Naive thymus-derived CD8-positive, alpha-beta T cell (primary cell): ENCODE measurements at regions not wholly inside any gene's neighbourhood (a gene's known extent, or its start where the extent isn't known, plus 50 kb on each side); places are given as distances from the start of the nearest gene placed in this dataset.

ENCODE experiments used
- ATAC-seq, 2 donors: fragments of 150-1000 bp; cut with Tn5 transposase in 1 of 2; sonication (Bioruptor Pico), chemical (Tn5 transposase) in 1 of 2; 1 replicate in 1 of 2; 2 replicates in 1 of 2; pipeline ENCODE4 v1.10.0; 2021; ENCODE audit warnings: mild to moderate bottlenecking in 2 of 2, moderate library complexity in 2 of 2
- POLR2A ChIA-PET: fragments of 350-600 bp; sonication (Branson Sonifier 250); formaldehyde crosslinking; loops from one replicate; lab custom pipeline; 2021; ENCODE audit warnings: antibody characterized with exemption; lab: Charles Lee
- DNase-seq, 10 donors: peaks; one replicate each; pipeline versions ENCODE4 v3.0.0 to v3.0.0-alpha.2; 2020 to 2022
- H3K27ac Mint-ChIP-seq, 10 donors: one replicate each; pipeline ENCODE4 v1.8.0; 2020 to 2022; ENCODE audit warnings: mild to moderate bottlenecking in 10 of 10, mixed read lengths in 10 of 10, moderate library complexity in 4 of 10, inconsistent platforms in 1 of 10
- H3K27me3 Mint-ChIP-seq, 5 donors: one replicate each; pipeline ENCODE4 v1.8.0; 2021 to 2022; ENCODE audit warnings: mixed read lengths in 5 of 5
- H3K36me3 Mint-ChIP-seq, 3 donors: one replicate each; pipeline ENCODE4 v1.8.0; 2020 to 2022; ENCODE audit warnings: mixed read lengths in 3 of 3, mild to moderate bottlenecking in 2 of 3, inconsistent platforms in 1 of 3
- H3K4me1 Mint-ChIP-seq, 4 donors: one replicate each; pipeline ENCODE4 v1.8.0; 2021 to 2022; ENCODE audit warnings: mixed read lengths in 4 of 4
- H3K4me3 Mint-ChIP-seq, 10 donors: one replicate each; pipeline ENCODE4 v1.8.0; 2020 to 2022; ENCODE audit warnings: mild to moderate bottlenecking in 10 of 10, mixed read lengths in 10 of 10, moderate library complexity in 6 of 10, inconsistent platforms in 1 of 10
- H3K9me3 Mint-ChIP-seq, 9 donors: one replicate each; pipeline ENCODE4 v1.8.0; 2020 to 2022; ENCODE audit warnings: mixed read lengths in 9 of 9, mild to moderate bottlenecking in 3 of 9, inconsistent platforms in 1 of 9, moderate library complexity in 1 of 9

- Mint-ChIP-seq H3K4me3 (peak overlapping the region; percentile 22 to 70 (median 54)), H3K4me1 (peaks cover 7 to 30% (median 20%) of the 10 kb centered on the region in 4 donors), H3K36me3 (no peaks in the 10 kb centered on the region), H3K27me3 (no peaks in the 10 kb centered on the region), H3K27ac (peak overlapping the region in 6 of 10 donors; percentile 1 to 79 (median 28)), H3K9me3 (no peaks in the 10 kb centered on the region)
- POLR2A ChIA-PET: no interaction called here
- peak in 5 of 10 donors; percentile 6 to 30 (median 10) for DNase-seq
- peak in 1 of 2 donors; percentile 64 for ATAC-seq
Measured at GRCh38 chr6:21987501-21987957, 309.3 kb downstream of the PRL start.

- Mint-ChIP-seq H3K4me3 (no peak overlapping the region), H3K4me1 (peaks cover 10 to 30% (median 20%) of the 10 kb centered on the region in 4 donors), H3K9me3 (no peaks in the 10 kb centered on the region), H3K27me3 (no peaks in the 10 kb centered on the region), H3K27ac (no peak overlapping the region), H3K36me3 (no peaks in the 10 kb centered on the region)
- POLR2A ChIA-PET: no interaction called here
- ATAC-seq: no peak
- no peak for DNase-seq
Measured at GRCh38 chr6:21990577-21990976, 306.3 kb downstream of the PRL start.

- Mint-ChIP-seq H3K27me3 (no peaks in the 10 kb centered on the region), H3K9me3 (no peaks in the 10 kb centered on the region), H3K4me3 (peak overlapping the region in 1 of 10 donors; percentile 42), H3K4me1 (peaks cover 6 to 19% (median 9%) of the 10 kb centered on the region in 4 donors), H3K36me3 (no peaks in the 10 kb centered on the region), H3K27ac (peak overlapping the region in 1 of 10 donors; percentile 51)
- DNase-seq (no peak), ATAC-seq (peak in 1 of 2 donors; percentile 25)
- POLR2A ChIA-PET: no interaction called here
Measured at GRCh38 chr6:21992178-21992967, 304.5 kb downstream of the PRL start.

GRCh38 chr6:21993841-21994240, 303.0 kb downstream of the PRL start:
- H3K4me3 Mint-ChIP-seq: no peak overlapping the region
- DNase-seq (no peak), ATAC-seq (no peak)
- H3K27me3 Mint-ChIP-seq: no peaks in the 10 kb centered on the region
- no peaks in the 10 kb centered on the region for H3K36me3 Mint-ChIP-seq
- H3K4me1 Mint-ChIP-seq: peaks cover 0 to 7% (median 3%) of the 10 kb centered on the region in 4 donors
- POLR2A ChIA-PET: no interaction called here
- H3K27ac Mint-ChIP-seq: no peak overlapping the region
- no peaks in the 10 kb centered on the region for H3K9me3 Mint-ChIP-seq

GRCh38 chr6:21994821-21995220, 302.0 kb downstream of the PRL start:
- Mint-ChIP-seq H3K4me1 (peaks cover 0 to 7% (median 3%) of the 10 kb centered on the region in 4 donors), H3K36me3 (no peaks in the 10 kb centered on the region), H3K9me3 (no peaks in the 10 kb centered on the region), H3K27me3 (no peaks in the 10 kb centered on the region), H3K27ac (peak overlapping the region in 1 of 10 donors; percentile 2), H3K4me3 (no peak overlapping the region)
- POLR2A ChIA-PET: no interaction called here
- ATAC-seq: no peak
- no peak for DNase-seq

GRCh38 chr6:21995318-21995717, 301.5 kb downstream of the PRL start:
- ATAC-seq (no peak), DNase-seq (no peak)
- Mint-ChIP-seq H3K36me3 (no peaks in the 10 kb centered on the region), H3K27ac (no peak overlapping the region), H3K27me3 (no peaks in the 10 kb centered on the region), H3K9me3 (no peaks in the 10 kb centered on the region), H3K4me3 (no peak overlapping the region), H3K4me1 (peaks cover 0 to 7% (median 3%) of the 10 kb centered on the region in 4 donors)
- POLR2A ChIA-PET: no interaction called here

- Mint-ChIP-seq H3K4me3 (no peak overlapping the region), H3K4me1 (peaks cover 0 to 7% (median 3%) of the 10 kb centered on the region in 4 donors), H3K27ac (no peak overlapping the region), H3K27me3 (no peaks in the 10 kb centered on the region), H3K9me3 (no peaks in the 10 kb centered on the region), H3K36me3 (no peaks in the 10 kb centered on the region)
- POLR2A ChIA-PET: no interaction called here
- ATAC-seq (no peak), DNase-seq (no peak)
Measured at GRCh38 chr6:21996425-21997118, 300.3 kb downstream of the PRL start.

GRCh38 chr6:21997119-21998037, 299.5 kb downstream of the PRL start:
- Mint-ChIP-seq H3K4me1 (peaks cover 0 to 2% (median 0%) of the 10 kb centered on the region in 4 donors), H3K27me3 (no peaks in the 10 kb centered on the region), H3K9me3 (no peaks in the 10 kb centered on the region), H3K36me3 (no peaks in the 10 kb centered on the region), H3K27ac (no peak overlapping the region), H3K4me3 (no peak overlapping the region)
- DNase-seq: no peak
- ATAC-seq: no peak
- POLR2A ChIA-PET: no interaction called here

GRCh38 chr6:21998582-21998981, 298.3 kb downstream of the PRL start:
- Mint-ChIP-seq H3K4me1 (no peaks in the 10 kb centered on the region), H3K36me3 (no peaks in the 10 kb centered on the region), H3K27me3 (no peaks in the 10 kb centered on the region), H3K9me3 (no peaks in the 10 kb centered on the region), H3K27ac (no peak overlapping the region), H3K4me3 (no peak overlapping the region)
- ATAC-seq: no peak
- DNase-seq: no peak
- POLR2A ChIA-PET: no interaction called here

GRCh38 chr6:21999012-21999528, 297.8 kb downstream of the PRL start:
- no peak for DNase-seq
- POLR2A ChIA-PET: no interaction called here
- Mint-ChIP-seq H3K27me3 (no peaks in the 10 kb centered on the region), H3K27ac (no peak overlapping the region), H3K4me3 (no peak overlapping the region), H3K9me3 (no peaks in the 10 kb centered on the region), H3K4me1 (no peaks in the 10 kb centered on the region), H3K36me3 (no peaks in the 10 kb centered on the region)
- ATAC-seq: no peak

GRCh38 chr6:21999741-22000140, 297.1 kb downstream of the PRL start:
- DNase-seq: no peak
- H3K27ac Mint-ChIP-seq: no peak overlapping the region
- no peak for ATAC-seq
- H3K4me1 Mint-ChIP-seq: no peaks in the 10 kb centered on the region
- H3K27me3 Mint-ChIP-seq: no peaks in the 10 kb centered on the region
- H3K36me3 Mint-ChIP-seq: no peaks in the 10 kb centered on the region
- no peak overlapping the region for H3K4me3 Mint-ChIP-seq
- POLR2A ChIA-PET: no interaction called here
- no peaks in the 10 kb centered on the region for H3K9me3 Mint-ChIP-seq

GRCh38 chr6:22001396-22002027, 295.3 kb downstream of the PRL start:
- Mint-ChIP-seq H3K9me3 (no peaks in the 10 kb centered on the region), H3K27ac (peak overlapping the region in 1 of 10 donors; percentile 32), H3K4me3 (no peak overlapping the region), H3K4me1 (no peaks in the 10 kb centered on the region), H3K27me3 (no peaks in the 10 kb centered on the region), H3K36me3 (no peaks in the 10 kb centered on the region)
- DNase-seq (no peak), ATAC-seq (no peak)
- POLR2A ChIA-PET: no interaction called here
